ENCODE measurements at regions not wholly inside any gene's neighbourhood (a gene's known extent, or its start where the extent isn't known, plus 50 kb on each side); places are given as distances from the start of the nearest gene placed in this dataset.

- Mint-ChIP-seq H3K27me3 (ENCODE audit: insufficient read depth, unreplicated experiment) (no peaks in the 10 kb centered on the region), H3K9me3 (ENCODE audit: unreplicated experiment) (peaks cover 38% of the 10 kb centered on the region), H3K27ac (ENCODE audit: low read depth, unreplicated experiment) (no peak overlapping the region), H3K4me1 (ENCODE audit: insufficient read depth, unreplicated experiment) (no peaks in the 10 kb centered on the region), H3K4me3 (ENCODE audit: unreplicated experiment) (no peak overlapping the region), H3K36me3 (ENCODE audit: insufficient read depth, unreplicated experiment) (no peaks in the 10 kb centered on the region)
- BruUV-seq (replicated peaks): no TSS peak
- ChIA-PET POLR2A (interaction anchor here (0.7 kb wide), 1 partner anchor 11 kb away, joined by 5 read pairs; no protein-coding TSS in a partner anchor), CTCF (interaction anchor here (0.6 kb wide), 1 partner anchor 303 kb away, joined by 3 read pairs; no protein-coding TSS in a partner anchor)
- intact Hi-C loops (cut with micrococcal nuclease): no loop called here
- no peak for TF ChIP-seq CTCF (IDR thresholded peaks at IDR 0.05; ENCODE audit: unreplicated experiment)
- no peak for DNase-seq (ENCODE audit: unreplicated experiment)
Measured at GRCh38 chr12:34290381-34290995, 268.2 kb downstream of the ALG10 start.

GRCh38 chr12:34291001-34291400 is 268.7 kb downstream of the ALG10 start:
- intact Hi-C loops (cut with micrococcal nuclease): no loop called here
- Mint-ChIP-seq H3K9me3 (ENCODE audit: unreplicated experiment) (peaks cover 38% of the 10 kb centered on the region), H3K4me1 (ENCODE audit: insufficient read depth, unreplicated experiment) (no peaks in the 10 kb centered on the region), H3K36me3 (ENCODE audit: insufficient read depth, unreplicated experiment) (no peaks in the 10 kb centered on the region), H3K27me3 (ENCODE audit: insufficient read depth, unreplicated experiment) (no peaks in the 10 kb centered on the region), H3K27ac (ENCODE audit: low read depth, unreplicated experiment) (no peak overlapping the region), H3K4me3 (ENCODE audit: unreplicated experiment) (no peak overlapping the region)
- TF ChIP-seq CTCF (IDR thresholded peaks at IDR 0.05; ENCODE audit: unreplicated experiment): no peak
- DNase-seq (ENCODE audit: unreplicated experiment): no peak
- BruUV-seq (replicated peaks): no TSS peak
- ChIA-PET CTCF (interaction anchor here (0.6 kb wide), 1 partner anchor 302 kb away, joined by 3 read pairs; no protein-coding TSS in a partner anchor), POLR2A (interaction anchor here (0.7 kb wide), 1 partner anchor 12 kb away, joined by 5 read pairs; no protein-coding TSS in a partner anchor)

GRCh38 chr12:34291426-34291901 is 269.2 kb downstream of the ALG10 start:
- intact Hi-C loops (cut with micrococcal nuclease): no loop called here
- TF ChIP-seq CTCF (IDR thresholded peaks at IDR 0.05; ENCODE audit: unreplicated experiment): no peak
- Mint-ChIP-seq H3K4me1 (ENCODE audit: insufficient read depth, unreplicated experiment) (no peaks in the 10 kb centered on the region), H3K27me3 (ENCODE audit: insufficient read depth, unreplicated experiment) (no peaks in the 10 kb centered on the region), H3K36me3 (ENCODE audit: insufficient read depth, unreplicated experiment) (no peaks in the 10 kb centered on the region), H3K27ac (ENCODE audit: low read depth, unreplicated experiment) (no peak overlapping the region), H3K4me3 (ENCODE audit: unreplicated experiment) (no peak overlapping the region), H3K9me3 (ENCODE audit: unreplicated experiment) (peaks cover 38% of the 10 kb centered on the region)
- no TSS peak for BruUV-seq (replicated peaks)
- DNase-seq (ENCODE audit: unreplicated experiment): no peak
- ChIA-PET POLR2A (no interaction called here), CTCF (no interaction called here)

GRCh38 chr12:34292736-34293625 is 270.7 kb downstream of the ALG10 start:
- Mint-ChIP-seq H3K27ac (ENCODE audit: low read depth, unreplicated experiment) (no peak overlapping the region), H3K27me3 (ENCODE audit: insufficient read depth, unreplicated experiment) (no peaks in the 10 kb centered on the region), H3K4me1 (ENCODE audit: insufficient read depth, unreplicated experiment) (no peaks in the 10 kb centered on the region), H3K4me3 (ENCODE audit: unreplicated experiment) (no peak overlapping the region), H3K9me3 (ENCODE audit: unreplicated experiment) (peaks cover 25% of the 10 kb centered on the region), H3K36me3 (ENCODE audit: insufficient read depth, unreplicated experiment) (no peaks in the 10 kb centered on the region)
- ChIA-PET CTCF (no interaction called here), POLR2A (interaction anchor here (0.6 kb wide), 1 partner anchor 365 kb away, joined by 3 read pairs; no protein-coding TSS in a partner anchor)
- no peak for DNase-seq (ENCODE audit: unreplicated experiment)
- BruUV-seq (replicated peaks): no TSS peak
- intact Hi-C loops (cut with micrococcal nuclease): no loop called here
- TF ChIP-seq CTCF (IDR thresholded peaks at IDR 0.05; ENCODE audit: unreplicated experiment): no peak

All from MCF 10A (cell line).